Loucy (cell line): ENCODE measurements at regions not wholly inside any gene's neighbourhood (a gene's known extent, or its start where the extent isn't known, plus 50 kb on each side); places are given as distances from the start of the nearest gene placed in this dataset.

Experiments
- H2AFZ ChIP-seq: fragments of 200-600 bp; sonication (generic); 2 replicates; pipeline ENCODE4 v1.6.0; 2016; ENCODE audit warnings: antibody characterized with exemption, mild to moderate bottlenecking, low read length, moderate library complexity
- H3F3A ChIP-seq: fragments of 200-600 bp; 2 replicates; pipeline ENCODE4 v1.6.0; 2016; ENCODE audit warnings: antibody characterized with exemption, low read depth, mild to moderate bottlenecking
- H3K27me3 ChIP-seq: fragments of 200-600 bp; sonication (generic); 2 replicates; pipeline ENCODE4 v1.6.1; 2014; ENCODE audit warnings: low read length, mild to moderate bottlenecking; ENCODE audit not compliant: insufficient read depth, poor library complexity, severe bottlenecking
- H3K36me3 ChIP-seq: fragments of 200-600 bp; sonication (generic); 2 replicates; pipeline ENCODE4 v1.6.1; 2016; ENCODE audit warnings: low read length; ENCODE audit not compliant: insufficient read depth
- H3K4me1 ChIP-seq: fragments of 200-600 bp; sonication (generic); 2 replicates; pipeline ENCODE4 v1.5.1; 2014; ENCODE audit warnings: low read length, mild to moderate bottlenecking; ENCODE audit not compliant: insufficient read depth, poor library complexity, severe bottlenecking
- H3K4me2 ChIP-seq: fragments of 200-600 bp; sonication (generic); 2 replicates; pipeline ENCODE4 v1.6.0; 2014; ENCODE audit warnings: antibody characterized with exemption, low read length, low read depth, mild to moderate bottlenecking; ENCODE audit not compliant: poor library complexity, severe bottlenecking
- H3K4me3 ChIP-seq: fragments of 200-600 bp; sonication (generic); 2 replicates; pipeline ENCODE4 v1.5.1; 2014; ENCODE audit warnings: low read length, mild to moderate bottlenecking, mixed read lengths; ENCODE audit not compliant: poor library complexity, severe bottlenecking
- H3K79me2 ChIP-seq: fragments of 200-600 bp; sonication (generic); 2 replicates; pipeline ENCODE4 v1.6.1; 2014; ENCODE audit warnings: low read length; ENCODE audit not compliant: insufficient read depth
- H3K9ac ChIP-seq: fragments of 200-600 bp; sonication (generic); 2 replicates; pipeline ENCODE4 v1.6.0; 2014; ENCODE audit warnings: mild to moderate bottlenecking, low read depth, low read length, moderate library complexity; ENCODE audit not compliant: poor library complexity, severe bottlenecking
- H3K9me2 ChIP-seq: fragments of 200-600 bp; sonication (generic); replicated peaks from 2 replicates; pipeline ENCODE4 v1.6.1; 2016; ENCODE audit warnings: low read depth, low read length, mixed read lengths
- H3K9me3 ChIP-seq: fragments of 200-600 bp; sonication (generic); 2 replicates; pipeline ENCODE4 v1.6.1; 2014; ENCODE audit warnings: mild to moderate bottlenecking, antibody characterized with exemption, low read length, low read depth; ENCODE audit not compliant: insufficient read depth
- H4K20me1 ChIP-seq: fragments of 200-600 bp; sonication (generic); 2 replicates; pipeline ENCODE4 v1.6.0; 2014; ENCODE audit warnings: antibody characterized with exemption, low read length, mild to moderate bottlenecking; ENCODE audit not compliant: insufficient read depth, poor library complexity, severe bottlenecking
- CTCF ChIP-seq: fragments of 200-600 bp; sonication (generic); conservative IDR thresholded peaks from 2 replicates; pipeline ENCODE4 v1.5.1; 2014; ENCODE audit warnings: mild to moderate bottlenecking, antibody characterized with exemption, low read length
- EZH2phosphoT487 ChIP-seq: fragments of 200-600 bp; IDR thresholded peaks from 2 replicates; pipeline ENCODE4 v1.6.1; 2018; ENCODE audit warnings: antibody characterized with exemption, mild to moderate bottlenecking, moderate library complexity, borderline replicate concordance

- no peaks in the 10 kb centered on the region for H3F3A ChIP-seq
- H3K27me3 ChIP-seq: no peaks in the 10 kb centered on the region
- H3K9ac ChIP-seq: no peak overlapping the region
Measured at GRCh38 chr14:101025131-101025530, 121.6 kb upstream of the RTL1 start.

DNA sequence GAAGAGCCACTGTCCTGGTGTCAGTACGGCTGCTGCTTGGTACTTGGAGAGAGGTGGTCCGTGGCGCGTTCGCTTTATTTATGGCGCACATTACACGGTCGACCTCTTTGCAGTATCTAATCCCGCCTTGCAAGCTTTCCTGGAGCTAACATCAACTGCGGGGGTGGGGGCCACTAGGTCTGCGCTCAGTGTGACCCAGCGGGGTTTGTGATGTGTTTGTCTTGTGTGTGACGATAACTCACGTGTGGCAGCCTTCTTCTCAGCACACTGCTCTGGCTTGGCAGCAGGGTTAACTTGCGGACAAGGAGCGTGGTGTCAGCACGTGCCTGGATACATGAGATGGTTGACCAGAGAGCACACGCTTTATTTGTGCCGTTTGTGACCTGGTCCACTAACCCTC lies 122.2 kb upstream of the RTL1 start:
- H2AFZ ChIP-seq: no peak overlapping the region
- H3K9me2 ChIP-seq: no peaks in the 10 kb centered on the region
- TF ChIP-seq EZH2phosphoT487 (no peak), CTCF (no peak)
- no peaks in the 10 kb centered on the region for H4K20me1 ChIP-seq
- no peaks in the 10 kb centered on the region for H3K27me3 ChIP-seq
- H3K4me1 ChIP-seq: no peaks in the 10 kb centered on the region
- no peak overlapping the region for H3K4me3 ChIP-seq
- peaks cover 9% of the 10 kb centered on the region; the same call in 1 of the 2 replicates for H3K9me3 ChIP-seq
- H3F3A ChIP-seq: no peaks in the 10 kb centered on the region
- no peaks in the 10 kb centered on the region for H3K79me2 ChIP-seq
- H3K9ac ChIP-seq: no peak overlapping the region
- no peaks in the 10 kb centered on the region for H3K36me3 ChIP-seq
- H3K4me2 ChIP-seq: no peak overlapping the region

More at GRCh38 chr14:101025131-101025530, 121.6 kb upstream of the RTL1 start:
- Histone ChIP-seq H3K9me2 (no peaks in the 10 kb centered on the region), H3K36me3 (no peaks in the 10 kb centered on the region), H3K4me2 (no peak overlapping the region), H3K9me3 (peaks cover 13% of the 10 kb centered on the region; the same call in 1 of the 2 replicates), H3K4me3 (no peak overlapping the region), H3K4me1 (no peaks in the 10 kb centered on the region), H4K20me1 (no peaks in the 10 kb centered on the region), H2AFZ (no peak overlapping the region), H3K79me2 (no peaks in the 10 kb centered on the region)
- no peak for TF ChIP-seq EZH2phosphoT487
- no peak for TF ChIP-seq CTCF

GRCh38 chr14:101026341-101026740 lies 122.8 kb upstream of the RTL1 start:
- no peaks in the 10 kb centered on the region for H3K9me2 ChIP-seq
- no peaks in the 10 kb centered on the region for H3K27me3 ChIP-seq
- no peak overlapping the region for H3K4me3 ChIP-seq
- H3F3A ChIP-seq: no peaks in the 10 kb centered on the region
- no peak overlapping the region for H3K9ac ChIP-seq
- no peak for TF ChIP-seq EZH2phosphoT487
- no peak for TF ChIP-seq CTCF
- H3K36me3 ChIP-seq: no peaks in the 10 kb centered on the region
- H4K20me1 ChIP-seq: no peaks in the 10 kb centered on the region
- no peak overlapping the region for H2AFZ ChIP-seq
- no peaks in the 10 kb centered on the region for H3K4me1 ChIP-seq
- H3K4me2 ChIP-seq: no peak overlapping the region
- H3K79me2 ChIP-seq: no peaks in the 10 kb centered on the region
- peaks cover 7% of the 10 kb centered on the region; the same call in 1 of the 2 replicates for H3K9me3 ChIP-seq
